ENCODE measurements at regions not wholly inside any gene's neighbourhood (a gene's known extent, or its start where the extent isn't known, plus 50 kb on each side); places are given as distances from the start of the nearest gene placed in this dataset.

DNA sequence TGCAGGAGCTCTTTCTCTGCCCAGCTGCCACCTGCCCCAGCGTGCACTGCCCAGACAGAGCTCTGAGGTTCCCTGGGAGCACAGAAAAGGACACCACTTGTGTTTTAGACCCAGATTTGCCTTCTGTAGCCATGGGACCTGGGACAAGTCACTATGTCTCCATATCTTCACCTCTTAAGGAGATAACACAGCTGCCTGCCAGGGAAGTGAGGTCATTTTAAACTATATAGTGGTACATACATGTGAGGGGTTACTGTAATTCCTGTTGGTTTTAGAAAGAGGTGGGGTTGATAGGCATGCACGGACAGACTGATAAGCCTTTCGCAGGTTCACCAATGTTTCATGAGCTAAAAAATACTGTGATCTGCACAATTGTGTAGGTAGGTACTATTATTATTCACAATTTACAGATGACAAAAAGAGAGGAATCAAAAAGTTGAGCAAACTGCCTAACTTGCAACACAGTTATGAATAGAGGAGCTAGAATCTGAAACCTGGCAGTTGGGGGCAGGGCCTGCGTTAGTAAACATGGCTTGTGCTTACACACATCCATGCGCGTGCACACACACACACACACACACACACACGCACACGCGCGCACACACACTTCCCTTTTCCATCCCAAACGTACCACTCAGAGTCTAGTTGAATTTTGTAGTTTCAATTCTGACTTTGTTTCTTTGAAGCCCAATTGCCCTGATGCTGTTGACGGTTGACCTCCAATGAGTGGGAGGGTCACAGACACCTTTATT, 193.6 kb downstream of the FAM43A start:
- TF ChIP-seq, protein P1, sequence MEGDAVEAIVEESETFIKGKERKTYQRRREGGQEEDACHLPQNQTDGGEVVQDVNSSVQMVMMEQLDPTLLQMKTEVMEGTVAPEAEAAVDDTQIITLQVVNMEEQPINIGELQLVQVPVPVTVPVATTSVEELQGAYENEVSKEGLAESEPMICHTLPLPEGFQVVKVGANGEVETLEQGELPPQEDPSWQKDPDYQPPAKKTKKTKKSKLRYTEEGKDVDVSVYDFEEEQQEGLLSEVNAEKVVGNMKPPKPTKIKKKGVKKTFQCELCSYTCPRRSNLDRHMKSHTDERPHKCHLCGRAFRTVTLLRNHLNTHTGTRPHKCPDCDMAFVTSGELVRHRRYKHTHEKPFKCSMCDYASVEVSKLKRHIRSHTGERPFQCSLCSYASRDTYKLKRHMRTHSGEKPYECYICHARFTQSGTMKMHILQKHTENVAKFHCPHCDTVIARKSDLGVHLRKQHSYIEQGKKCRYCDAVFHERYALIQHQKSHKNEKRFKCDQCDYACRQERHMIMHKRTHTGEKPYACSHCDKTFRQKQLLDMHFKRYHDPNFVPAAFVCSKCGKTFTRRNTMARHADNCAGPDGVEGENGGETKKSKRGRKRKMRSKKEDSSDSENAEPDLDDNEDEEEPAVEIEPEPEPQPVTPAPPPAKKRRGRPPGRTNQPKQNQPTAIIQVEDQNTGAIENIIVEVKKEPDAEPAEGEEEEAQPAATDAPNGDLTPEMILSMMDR (IDR thresholded peaks at IDR 0.05; ENCODE audit: unreplicated experiment) = no peak
- no TSS peak for BruUV-seq (replicated peaks)
- DNase-seq = no peak
- intact Hi-C loops (cut with micrococcal nuclease; ENCODE audit: unreplicated experiment) = no loop called here
- CTCF ChIA-PET = no interaction called here
- no peak overlapping the region for H3K4me3 Mint-ChIP-seq (ENCODE audit: low read depth, unreplicated experiment)
- no peaks in the 10 kb centered on the region for H3K36me3 Mint-ChIP-seq (ENCODE audit: insufficient read depth, unreplicated experiment)
- H3K9me3 Mint-ChIP-seq (ENCODE audit: low read depth, unreplicated experiment) = peaks cover 8% of the 10 kb centered on the region
- no peak overlapping the region for H3K27ac Mint-ChIP-seq (ENCODE audit: unreplicated experiment)
- H3K4me1 Mint-ChIP-seq (ENCODE audit: low read depth, unreplicated experiment) = no peaks in the 10 kb centered on the region
- peaks cover 87% of the 10 kb centered on the region for H3K27me3 Mint-ChIP-seq (ENCODE audit: unreplicated experiment)

DNA sequence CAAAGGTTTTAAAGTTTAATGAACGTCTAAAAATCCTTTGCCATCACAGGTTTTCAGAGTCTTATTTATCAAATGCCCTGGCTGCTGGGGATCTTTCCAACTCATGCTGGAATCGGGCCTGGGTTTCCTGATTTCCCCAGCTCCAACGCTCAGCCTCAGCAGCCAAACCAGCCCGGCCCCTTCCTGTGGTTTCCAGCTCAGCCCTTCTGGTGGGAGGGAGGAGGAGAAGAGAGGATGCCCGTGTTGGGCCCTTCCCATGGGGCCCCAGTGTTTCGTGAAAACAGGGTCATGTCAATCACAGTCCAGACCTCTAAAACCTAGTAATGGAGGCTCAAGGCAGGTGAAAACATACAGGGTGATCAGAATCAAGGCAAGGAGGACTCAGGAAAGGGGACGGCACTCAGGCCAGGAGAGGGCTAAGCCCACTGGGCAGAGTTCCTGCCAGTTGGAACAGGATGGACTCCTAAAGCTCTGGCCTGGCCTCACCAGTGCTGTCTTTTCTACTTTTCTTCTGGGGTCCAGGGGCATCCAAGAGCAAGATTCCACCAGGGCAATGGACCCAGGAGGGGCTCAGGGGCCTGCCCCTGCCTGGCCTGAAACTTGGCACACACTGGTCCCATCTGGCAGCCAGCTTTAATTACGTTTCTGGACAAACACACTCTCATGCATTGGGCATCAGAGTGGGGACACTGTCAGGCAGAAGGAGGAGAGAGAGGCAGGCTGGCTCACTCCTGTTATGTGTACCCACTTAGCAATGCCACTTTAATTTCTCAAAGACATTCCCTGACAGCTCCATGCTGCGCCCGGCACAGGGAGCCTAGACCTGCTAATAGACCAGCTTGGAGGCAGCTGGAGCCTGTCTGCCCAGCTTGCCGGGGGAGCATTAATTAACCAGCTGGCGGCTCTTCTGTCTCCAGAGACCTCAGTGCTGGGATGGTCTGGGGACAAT, 194.6 kb downstream of the FAM43A start:
- Mint-ChIP-seq H3K27ac (ENCODE audit: unreplicated experiment) (no peak overlapping the region), H3K27me3 (ENCODE audit: unreplicated experiment) (peaks cover 81% of the 10 kb centered on the region), H3K9me3 (ENCODE audit: low read depth, unreplicated experiment) (peaks cover 8% of the 10 kb centered on the region), H3K4me1 (ENCODE audit: low read depth, unreplicated experiment) (no peaks in the 10 kb centered on the region), H3K4me3 (ENCODE audit: low read depth, unreplicated experiment) (no peak overlapping the region), H3K36me3 (ENCODE audit: insufficient read depth, unreplicated experiment) (no peaks in the 10 kb centered on the region)
- CTCF ChIA-PET = no interaction called here
- TF ChIP-seq, protein P1 (IDR thresholded peaks at IDR 0.05; ENCODE audit: unreplicated experiment) = no peak
- BruUV-seq (replicated peaks) = no TSS peak
- intact Hi-C loops (cut with micrococcal nuclease; ENCODE audit: unreplicated experiment) = no loop called here
- DNase-seq = no peak

DNA sequence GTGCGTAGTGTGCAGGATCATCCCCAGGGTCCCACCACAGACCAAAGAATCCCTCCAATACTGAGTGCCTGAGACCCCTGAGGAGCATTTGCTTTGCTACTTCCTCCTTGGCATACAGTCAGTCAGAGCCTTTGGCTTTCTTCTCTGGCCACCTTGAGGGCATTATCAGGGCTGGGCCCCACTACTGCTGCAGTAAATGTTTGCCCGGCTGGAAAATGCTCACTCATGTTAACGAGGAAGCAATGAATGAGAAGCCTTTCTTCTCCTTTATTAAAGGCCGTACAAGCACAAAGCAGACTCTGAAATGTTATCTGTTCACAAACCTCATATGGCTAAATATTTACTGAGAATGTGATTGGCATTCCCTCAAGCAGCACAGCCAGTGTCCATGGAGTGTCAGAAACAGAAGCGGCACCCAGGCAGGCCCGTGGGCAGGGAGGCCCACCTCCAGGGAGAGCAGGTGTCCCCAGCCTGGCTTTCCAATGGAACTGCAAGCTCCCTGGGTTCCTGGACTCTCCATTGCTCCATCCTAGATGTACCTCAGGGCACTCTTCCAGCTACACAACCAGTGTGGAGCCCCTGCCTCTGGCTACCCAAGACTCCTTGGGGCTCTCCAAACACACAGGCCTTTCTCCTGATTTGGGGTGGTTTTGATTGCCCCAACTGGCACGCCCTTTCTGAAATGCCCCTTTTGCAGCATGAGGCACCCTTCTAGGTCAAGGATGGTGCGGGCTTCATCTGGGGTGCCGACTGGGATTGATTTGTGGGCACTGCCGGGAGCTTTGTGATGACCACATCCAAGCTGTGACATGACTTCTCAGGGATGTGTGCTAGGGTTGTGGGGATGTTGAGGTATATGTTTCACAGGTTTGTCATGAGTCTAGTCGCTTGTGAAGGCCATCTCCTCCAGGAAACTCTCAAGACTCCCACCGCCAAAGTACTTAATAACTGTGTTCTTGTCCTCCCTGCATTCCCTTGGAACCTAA, 195.6 kb downstream of the FAM43A start:
- Mint-ChIP-seq H3K36me3 (ENCODE audit: insufficient read depth, unreplicated experiment) (no peaks in the 10 kb centered on the region), H3K27me3 (ENCODE audit: unreplicated experiment) (peaks cover 72% of the 10 kb centered on the region), H3K4me3 (ENCODE audit: low read depth, unreplicated experiment) (no peak overlapping the region), H3K4me1 (ENCODE audit: low read depth, unreplicated experiment) (no peaks in the 10 kb centered on the region), H3K27ac (ENCODE audit: unreplicated experiment) (no peak overlapping the region), H3K9me3 (ENCODE audit: low read depth, unreplicated experiment) (peaks cover 8% of the 10 kb centered on the region)
- DNase-seq = no peak
- intact Hi-C loops (cut with micrococcal nuclease; ENCODE audit: unreplicated experiment) = no loop called here
- CTCF ChIA-PET = interaction anchor here (1.4 kb wide), 1 partner anchor 10 kb away, joined by 4 read pairs; no protein-coding TSS in a partner anchor
- TF ChIP-seq, protein P1 (IDR thresholded peaks at IDR 0.05; ENCODE audit: unreplicated experiment) = no peak
- no TSS peak for BruUV-seq (replicated peaks)
